Stimulated activated CD4-positive, alpha-beta T cell treated with anti-CD3 and anti-CD28 coated beads, TNF-alpha, amount 100 ng/mL, for 48 hours (primary cell): ENCODE measurements at regions not wholly inside any gene's neighbourhood (a gene's known extent, or its start where the extent isn't known, plus 50 kb on each side); places are given as distances from the start of the nearest gene placed in this dataset.
"Not testable (repeated sequence)": the region's sequence is repeated elsewhere in the genome, so short reads cannot be mapped to it uniquely, and the experiment has no call there.

Experiments used
- DNase-seq, 3 donors: peaks; one replicate each; pipeline ENCODE4 v3.0.0-alpha.2; 2020; ENCODE audit warnings: low read depth in 3 of 3

- no peak for DNase-seq
Measured at GRCh38 chr14:83893447-83893846, 1636.5 kb upstream of the FLRT2 start.

GRCh38 chr14:83894568-83894967 lies 1635.4 kb upstream of the FLRT2 start:
- DNase-seq: no peak

- DNase-seq: not testable (repeated sequence)
Measured at GRCh38 chr14:83898558-83898957, 1631.4 kb upstream of the FLRT2 start.

- DNase-seq: no peak
Measured at GRCh38 chr14:83899706-83900105, 1630.2 kb upstream of the FLRT2 start.

- no peak for DNase-seq
Measured at GRCh38 chr14:83905157-83905556, 1624.8 kb upstream of the FLRT2 start.

GRCh38 chr14:83908419-83908818 lies 1621.5 kb upstream of the FLRT2 start:
- no peak for DNase-seq

GRCh38 chr14:83909507-83909906 lies 1620.4 kb upstream of the FLRT2 start:
- no peak for DNase-seq

- no peak for DNase-seq
Measured at GRCh38 chr14:83912032-83912642, 1617.8 kb upstream of the FLRT2 start.

GRCh38 chr14:83913476-83913875 lies 1616.5 kb upstream of the FLRT2 start:
- DNase-seq: no peak

GRCh38 chr14:83918546-83918945 lies 1611.4 kb upstream of the FLRT2 start:
- no peak for DNase-seq

- not testable (repeated sequence) for DNase-seq
Measured at GRCh38 chr14:83919675-83920074, 1610.3 kb upstream of the FLRT2 start.

- no peak for DNase-seq
Measured at GRCh38 chr14:83923842-83924241, 1606.1 kb upstream of the FLRT2 start.

GRCh38 chr14:83924259-83924658 lies 1605.7 kb upstream of the FLRT2 start:
- DNase-seq: no peak

GRCh38 chr14:83940253-83940652 lies 1589.7 kb upstream of the FLRT2 start:
- DNase-seq: no peak

GRCh38 chr14:83958359-83958758 lies 1571.6 kb upstream of the FLRT2 start:
- no peak for DNase-seq

- DNase-seq: no peak
Measured at GRCh38 chr14:83960832-83961512, 1569.0 kb upstream of the FLRT2 start.

GRCh38 chr14:83969998-83970397 lies 1559.9 kb upstream of the FLRT2 start:
- DNase-seq: no peak

GRCh38 chr14:83972631-83973030 lies 1557.3 kb upstream of the FLRT2 start:
- no peak for DNase-seq

GRCh38 chr14:83974647-83975163 lies 1555.2 kb upstream of the FLRT2 start:
- no peak for DNase-seq

- DNase-seq: no peak
Measured at GRCh38 chr14:83975435-83975834, 1554.5 kb upstream of the FLRT2 start.

GRCh38 chr14:83975841-83976770 lies 1553.8 kb upstream of the FLRT2 start:
- no peak for DNase-seq

GRCh38 chr14:83977583-83977982 lies 1552.4 kb upstream of the FLRT2 start:
- no peak for DNase-seq
